Erythroblast (primary cell): ENCODE measurements at regions not wholly inside any gene's neighbourhood (a gene's known extent, or its start where the extent isn't known, plus 50 kb on each side); places are given as distances from the start of the nearest gene placed in this dataset.

Experiments
- GATA1 ChIP-seq: IDR thresholded peaks from 2 replicates; pipeline ENCODE4 v1.6.1; 2011; ENCODE audit warnings: low read depth, mild to moderate bottlenecking, control low read depth, low read length, moderate library complexity
- POLR2A ChIP-seq: IDR thresholded peaks from 2 replicates; pipeline ENCODE4 v1.6.1; 2011; ENCODE audit warnings: mild to moderate bottlenecking, low read length

DNA sequence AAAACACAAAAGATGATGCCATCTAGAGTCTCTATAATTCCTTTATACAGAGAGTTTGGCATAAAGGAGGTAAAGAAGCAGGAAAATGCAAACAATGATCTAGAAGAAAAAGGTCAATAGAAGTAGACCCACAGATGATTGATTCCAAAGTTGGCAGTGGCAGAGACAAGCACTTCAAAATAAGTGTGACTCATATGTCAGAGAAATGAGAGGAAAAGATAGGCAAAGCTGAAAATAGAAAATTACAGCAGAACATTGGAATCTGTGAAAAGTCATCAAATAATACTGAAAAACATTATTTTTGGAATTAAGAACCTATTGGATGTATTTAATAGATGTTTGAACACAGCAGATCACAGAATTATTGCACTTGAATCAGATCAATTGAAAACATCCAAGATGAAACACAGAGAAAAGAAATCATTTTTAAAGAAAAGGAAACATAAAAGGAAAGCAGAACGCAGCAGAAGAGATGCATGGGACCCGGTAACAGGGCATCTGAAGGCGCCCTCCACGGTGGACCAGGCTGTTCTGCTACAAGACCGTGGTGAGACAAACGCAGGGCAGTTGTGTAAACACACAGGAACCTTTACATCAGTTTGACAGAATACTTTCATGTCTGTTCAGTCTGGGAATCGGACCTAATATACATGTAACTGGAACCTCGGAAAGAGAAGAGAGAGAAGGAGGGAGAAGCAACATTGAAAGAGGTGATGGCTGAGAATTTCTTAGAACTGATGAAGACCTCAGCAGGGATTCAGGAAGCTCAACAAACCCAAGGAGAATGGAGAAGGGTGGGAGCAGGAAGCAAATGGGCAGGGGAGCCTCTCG is 74.6 kb upstream of the GPC1 start:
- TF ChIP-seq POLR2A = no peak
- TF ChIP-seq GATA1 = no peak
